AG10803 (cell line): ENCODE measurements at regions not wholly inside any gene's neighbourhood (a gene's known extent, or its start where the extent isn't known, plus 50 kb on each side); places are given as distances from the start of the nearest gene placed in this dataset.
"Not testable (repeated sequence)": the region's sequence is repeated elsewhere in the genome, so short reads cannot be mapped to it uniquely, and the experiment has no call there.

Experiments used
- DNase-seq: peaks from one replicate; pipeline ENCODE4 v3.0.0; 2010; ENCODE audit warnings: low read depth
- H3K4me3 ChIP-seq: 2 replicates; pipeline ENCODE4 v1.5.1; 2011; ENCODE audit warnings: mild to moderate bottlenecking, low read length, control low read depth
- TF ChIP-seq, protein P1 (sequence below): conservative IDR thresholded peaks from 2 replicates; pipeline ENCODE4 v1.5.1; 2011; ENCODE audit warnings: mild to moderate bottlenecking, low read length, control low read depth, inconsistent platforms

- DNase-seq, result no peak
- TF ChIP-seq, protein P1, sequence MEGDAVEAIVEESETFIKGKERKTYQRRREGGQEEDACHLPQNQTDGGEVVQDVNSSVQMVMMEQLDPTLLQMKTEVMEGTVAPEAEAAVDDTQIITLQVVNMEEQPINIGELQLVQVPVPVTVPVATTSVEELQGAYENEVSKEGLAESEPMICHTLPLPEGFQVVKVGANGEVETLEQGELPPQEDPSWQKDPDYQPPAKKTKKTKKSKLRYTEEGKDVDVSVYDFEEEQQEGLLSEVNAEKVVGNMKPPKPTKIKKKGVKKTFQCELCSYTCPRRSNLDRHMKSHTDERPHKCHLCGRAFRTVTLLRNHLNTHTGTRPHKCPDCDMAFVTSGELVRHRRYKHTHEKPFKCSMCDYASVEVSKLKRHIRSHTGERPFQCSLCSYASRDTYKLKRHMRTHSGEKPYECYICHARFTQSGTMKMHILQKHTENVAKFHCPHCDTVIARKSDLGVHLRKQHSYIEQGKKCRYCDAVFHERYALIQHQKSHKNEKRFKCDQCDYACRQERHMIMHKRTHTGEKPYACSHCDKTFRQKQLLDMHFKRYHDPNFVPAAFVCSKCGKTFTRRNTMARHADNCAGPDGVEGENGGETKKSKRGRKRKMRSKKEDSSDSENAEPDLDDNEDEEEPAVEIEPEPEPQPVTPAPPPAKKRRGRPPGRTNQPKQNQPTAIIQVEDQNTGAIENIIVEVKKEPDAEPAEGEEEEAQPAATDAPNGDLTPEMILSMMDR, result no peak
- H3K4me3 ChIP-seq, result no peak overlapping the region
These were observed 274.8 kb downstream of the TFAP2C start for GRCh38 chr20:56903858-56904257.

- no peak overlapping the region for H3K4me3 ChIP-seq
- no peak for DNase-seq
- TF ChIP-seq, protein P1, result no peak
These were observed 281.0 kb downstream of the TFAP2C start for GRCh38 chr20:56909918-56910714.

DNA sequence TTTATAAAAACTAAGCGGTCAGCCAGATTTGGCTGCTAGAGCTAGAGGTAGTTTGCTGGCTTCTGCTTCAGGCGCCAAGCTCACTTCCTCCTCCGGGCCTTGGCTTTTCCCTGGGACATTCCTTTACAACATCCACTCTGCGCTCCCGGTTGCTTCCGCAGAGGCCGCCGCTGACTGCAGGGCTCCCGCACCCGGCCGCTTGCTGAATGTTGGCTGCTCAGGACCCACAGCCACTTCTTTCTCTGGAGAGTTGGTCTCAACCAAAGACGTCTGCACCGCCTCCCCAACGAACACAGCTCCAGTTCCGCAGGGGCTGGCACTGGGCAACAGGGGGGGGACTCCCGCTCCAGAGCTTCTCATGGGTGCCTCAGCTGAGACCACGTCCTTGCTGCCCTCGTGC lies 282.8 kb downstream of the TFAP2C start:
- TF ChIP-seq, protein P1, result no peak
- H3K4me3 ChIP-seq, result no peak overlapping the region
- no peak for DNase-seq

DNA sequence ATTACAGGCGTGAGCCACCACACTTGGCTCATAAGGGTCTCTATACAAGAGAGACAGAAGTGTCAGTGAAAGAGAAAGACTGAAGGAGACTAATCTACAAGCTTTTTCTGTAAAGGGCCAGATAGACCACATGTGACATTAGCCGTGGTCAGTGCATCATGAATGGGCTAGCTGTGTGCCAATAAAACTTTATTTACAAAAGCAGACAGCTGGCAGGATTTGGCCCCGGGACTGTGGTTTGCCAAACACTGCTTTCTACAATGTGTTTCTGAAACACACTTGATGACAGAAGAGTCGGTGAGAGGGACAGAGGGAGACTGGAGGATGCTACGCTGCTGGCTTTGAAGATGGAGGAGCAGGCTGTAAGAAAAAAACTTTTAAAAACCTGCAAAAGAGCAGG lies 285.4 kb downstream of the TFAP2C start:
- TF ChIP-seq, protein P1, result no peak
- no peak overlapping the region for H3K4me3 ChIP-seq
- DNase-seq, result no peak

DNA sequence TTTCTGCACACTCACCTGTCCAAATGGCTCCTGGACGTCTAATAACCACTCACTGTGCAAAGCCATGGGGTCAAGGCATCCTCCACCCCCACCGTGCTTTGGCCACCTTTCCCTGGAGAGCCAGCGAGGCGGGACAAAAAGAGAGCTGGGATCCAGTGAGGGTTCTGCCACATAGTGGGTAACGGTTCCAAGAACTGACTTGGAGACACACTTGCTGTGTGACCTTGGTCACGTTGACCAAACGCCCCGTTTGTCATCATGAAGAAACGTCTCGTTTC lies 287.2 kb downstream of the TFAP2C start:
- no peak for DNase-seq
- TF ChIP-seq, protein P1, result no peak
- no peak overlapping the region for H3K4me3 ChIP-seq

- H3K4me3 ChIP-seq, DNase-seq: not testable (repeated sequence)
These were observed 290.9 kb downstream of the TFAP2C start for GRCh38 chr20:56920041-56920440.

DNA sequence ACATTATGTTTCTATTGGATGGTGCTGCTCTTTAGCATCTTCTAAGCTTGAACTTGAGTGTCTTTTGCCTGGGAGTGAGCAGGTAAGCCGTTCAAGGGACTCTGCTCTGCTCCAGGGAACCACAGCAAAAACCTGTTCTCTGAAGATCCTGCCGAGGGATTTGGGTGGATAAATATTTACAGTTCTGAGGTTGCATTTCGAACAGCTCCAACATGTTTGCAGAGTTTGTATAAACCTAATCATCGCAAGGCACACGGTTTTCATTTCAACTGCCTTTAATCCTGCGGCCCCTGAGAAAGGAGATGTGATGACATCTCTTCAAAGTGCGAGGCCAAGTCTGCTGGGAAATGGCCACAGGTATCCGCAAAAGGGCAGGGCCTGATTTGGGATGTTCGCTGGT lies 293.4 kb downstream of the TFAP2C start:
- H3K4me3 ChIP-seq, result no peak overlapping the region
- no peak for DNase-seq
- TF ChIP-seq, protein P1, result no peak
